ENCODE measurements at regions not wholly inside any gene's neighbourhood (a gene's known extent, or its start where the extent isn't known, plus 50 kb on each side); places are given as distances from the start of the nearest gene placed in this dataset.

GRCh38 chr9:78479441-78479840, 182.5 kb downstream of the PSAT1 start:
- Histone ChIP-seq H3K4me1 (no peaks in the 10 kb centered on the region), H3K27me3 (no peaks in the 10 kb centered on the region), H3K27ac (no peak overlapping the region), H3K9me3 (peaks cover 0 to 8% (median 0%) of the 10 kb centered on the region in 4 donors), H3K36me3 (no peaks in the 10 kb centered on the region), H3K4me3 (no peak overlapping the region)
- intact Hi-C loops (cut with DNase I) = no loop called here
- TF ChIP-seq CTCF (IDR thresholded peaks at IDR 0.05) = no peak
- no peak for TF ChIP-seq POLR2AphosphoS5 (IDR thresholded peaks at IDR 0.05)
- TF ChIP-seq EP300 (IDR thresholded peaks at IDR 0.05) = no peak
- no peak for TF ChIP-seq POLR2A (IDR thresholded peaks at IDR 0.05)
- no peak for DNase-seq

- Histone ChIP-seq H3K36me3 (no peaks in the 10 kb centered on the region), H3K9me3 (peaks cover 0 to 6% (median 0%) of the 10 kb centered on the region in 4 donors), H3K4me3 (no peak overlapping the region), H3K4me1 (no peaks in the 10 kb centered on the region), H3K27ac (no peak overlapping the region), H3K27me3 (no peaks in the 10 kb centered on the region)
- intact Hi-C loops (cut with DNase I) = no loop called here
- TF ChIP-seq POLR2A (IDR thresholded peaks at IDR 0.05) (no peak), POLR2AphosphoS5 (IDR thresholded peaks at IDR 0.05) (no peak), CTCF (IDR thresholded peaks at IDR 0.05) (no peak), EP300 (IDR thresholded peaks at IDR 0.05) (no peak)
- no peak for DNase-seq
- 69 to 78% methylated on average over 2 of the region's 2 CpGs for WGBS, 2 donors
Observed at GRCh38 chr9:78486661-78487060, 189.7 kb downstream of the PSAT1 start.

- intact Hi-C loops (cut with DNase I) = no loop called here
- H3K27ac ChIP-seq = no peak overlapping the region
- no peak overlapping the region for H3K4me3 ChIP-seq
- no peaks in the 10 kb centered on the region for H3K27me3 ChIP-seq
- 62 to 78% methylated on average over 4 of the region's 4 CpGs for WGBS, 2 donors
- no peaks in the 10 kb centered on the region for H3K36me3 ChIP-seq
- TF ChIP-seq POLR2A (IDR thresholded peaks at IDR 0.05) (no peak), CTCF (IDR thresholded peaks at IDR 0.05) (no peak), EP300 (IDR thresholded peaks at IDR 0.05) (no peak), POLR2AphosphoS5 (IDR thresholded peaks at IDR 0.05) (no peak)
- no peaks in the 10 kb centered on the region for H3K4me1 ChIP-seq
- no peaks in the 10 kb centered on the region for H3K9me3 ChIP-seq
- no peak for DNase-seq
Observed at GRCh38 chr9:78490231-78490630, 193.3 kb downstream of the PSAT1 start.

- intact Hi-C loops (cut with DNase I) = no loop called here
- Histone ChIP-seq H3K27me3 (no peaks in the 10 kb centered on the region), H3K36me3 (no peaks in the 10 kb centered on the region), H3K4me3 (no peak overlapping the region), H3K4me1 (no peaks in the 10 kb centered on the region), H3K27ac (no peak overlapping the region), H3K9me3 (no peaks in the 10 kb centered on the region)
- TF ChIP-seq CTCF (IDR thresholded peaks at IDR 0.05) (no peak), POLR2A (IDR thresholded peaks at IDR 0.05) (no peak), EP300 (IDR thresholded peaks at IDR 0.05) (no peak)
- no peak for DNase-seq
- 69 to 85% methylated on average over 3 of the region's 3 CpGs for WGBS, 2 donors
Observed at GRCh38 chr9:78491402-78491801, 194.5 kb downstream of the PSAT1 start.

GRCh38 chr9:78493166-78493742, 196.3 kb downstream of the PSAT1 start:
- no peak overlapping the region for H3K4me3 ChIP-seq
- no peaks in the 10 kb centered on the region for H3K27me3 ChIP-seq
- H3K9me3 ChIP-seq = no peaks in the 10 kb centered on the region
- H3K36me3 ChIP-seq = no peaks in the 10 kb centered on the region
- 83 to 87% methylated on average over 2 of the region's 2 CpGs for WGBS, 2 donors
- intact Hi-C loops (cut with DNase I) = no loop called here
- H3K27ac ChIP-seq = no peak overlapping the region
- no peaks in the 10 kb centered on the region for H3K4me1 ChIP-seq
- no peak for DNase-seq
- TF ChIP-seq CTCF (IDR thresholded peaks at IDR 0.05) (no peak), POLR2AphosphoS5 (IDR thresholded peaks at IDR 0.05) (no peak), POLR2A (IDR thresholded peaks at IDR 0.05) (no peak), EP300 (IDR thresholded peaks at IDR 0.05) (no peak)
